Immature natural killer cell (primary cell): ENCODE measurements at regions not wholly inside any gene's neighbourhood (a gene's known extent, or its start where the extent isn't known, plus 50 kb on each side); places are given as distances from the start of the nearest gene placed in this dataset.

ENCODE experiments used
- DNase-seq, 3 donors: peaks; one replicate each; pipeline ENCODE4 v3.0.0; 2022; ENCODE audit warnings: mixed read lengths in 1 of 3
- H3K27ac Mint-ChIP-seq, 6 donors: one replicate each; pipeline ENCODE4 v1.8.0; 2020; ENCODE audit warnings: mixed read lengths in 6 of 6, mild to moderate bottlenecking in 5 of 6, inconsistent platforms in 4 of 6, moderate library complexity in 3 of 6
- H3K27me3 Mint-ChIP-seq, 3 donors: one replicate each; pipeline ENCODE4 v1.8.0; 2020 to 2021; ENCODE audit warnings: low read depth in 3 of 3, mild to moderate bottlenecking in 3 of 3, mixed read lengths in 3 of 3, moderate library complexity in 3 of 3, inconsistent platforms in 1 of 3
- H3K36me3 Mint-ChIP-seq, 3 donors: one replicate each; pipeline ENCODE4 v1.8.0; 2020; ENCODE audit warnings: mixed read lengths in 3 of 3, inconsistent platforms in 2 of 3, mild to moderate bottlenecking in 2 of 3
- H3K4me1 Mint-ChIP-seq, 2 donors: one replicate each; pipeline ENCODE4 v1.8.0; 2020; ENCODE audit warnings: inconsistent platforms in 2 of 2, mild to moderate bottlenecking in 2 of 2, mixed read lengths in 2 of 2, moderate library complexity in 1 of 2
- H3K4me3 Mint-ChIP-seq, 5 donors: one replicate each; pipeline ENCODE4 v1.8.0; 2020; ENCODE audit warnings: mild to moderate bottlenecking in 5 of 5, mixed read lengths in 5 of 5, inconsistent platforms in 3 of 5, moderate library complexity in 3 of 5
- H3K9me3 Mint-ChIP-seq, 6 donors: one replicate each; pipeline ENCODE4 v1.8.0; 2020; ENCODE audit warnings: mild to moderate bottlenecking in 6 of 6, mixed read lengths in 6 of 6, inconsistent platforms in 4 of 6, moderate library complexity in 3 of 6

DNA sequence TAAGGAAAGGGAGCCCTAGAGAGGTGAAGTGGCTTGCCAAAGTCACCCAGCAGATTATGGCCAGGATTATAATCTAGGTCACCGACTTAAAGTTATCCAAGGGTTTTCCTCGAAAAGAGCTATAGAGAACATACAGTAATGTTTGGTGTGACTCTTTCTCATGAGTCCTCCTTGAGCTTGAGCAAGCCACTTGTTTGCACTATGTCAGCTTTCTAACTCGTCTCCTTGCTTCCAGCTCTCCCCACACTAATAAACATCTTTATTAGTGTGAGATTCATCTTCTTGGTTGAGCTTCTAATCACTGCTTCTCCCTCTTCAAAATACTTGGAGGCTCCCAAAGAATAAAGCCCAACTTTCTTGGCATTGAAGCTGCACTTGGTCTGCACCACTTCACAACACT, 390.0 kb upstream of the USP24 start:
- H3K9me3 Mint-ChIP-seq, result no peaks in the 10 kb centered on the region
- no peak overlapping the region for H3K4me3 Mint-ChIP-seq
- H3K27me3 Mint-ChIP-seq, result peaks cover 0 to 4% (median 2%) of the 10 kb centered on the region in 3 donors

DNA sequence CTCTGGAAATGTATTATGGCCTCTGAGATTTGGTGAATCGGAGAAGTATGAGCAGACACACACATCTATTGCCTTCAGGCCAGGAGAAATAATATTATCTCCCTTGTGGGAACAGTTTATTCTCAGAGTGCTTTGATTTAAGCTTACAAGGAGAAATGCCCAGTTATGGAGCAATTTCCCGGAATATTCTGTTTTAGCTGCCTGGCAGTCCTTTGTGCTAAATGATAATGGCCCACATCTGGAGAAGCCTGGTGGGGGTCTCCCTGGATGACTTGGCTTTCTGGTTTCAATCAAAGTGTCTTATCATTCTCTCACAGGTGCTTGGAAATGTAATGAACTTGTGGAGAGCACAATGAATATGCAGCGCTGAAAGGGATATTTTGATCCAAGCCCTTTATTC, 389.6 kb upstream of the USP24 start:
- no peaks in the 10 kb centered on the region for H3K9me3 Mint-ChIP-seq
- H3K36me3 Mint-ChIP-seq, result no peaks in the 10 kb centered on the region
- no peak for DNase-seq
- H3K4me3 Mint-ChIP-seq, result no peak overlapping the region
- peaks cover 2 to 4% (median 2%) of the 10 kb centered on the region in 3 donors for H3K27me3 Mint-ChIP-seq
- H3K4me1 Mint-ChIP-seq, result no peaks in the 10 kb centered on the region
- no peak overlapping the region for H3K27ac Mint-ChIP-seq

More for the DNA sequence above, 390.0 kb upstream of the USP24 start:
- Mint-ChIP-seq H3K36me3 (no peaks in the 10 kb centered on the region), H3K4me1 (no peaks in the 10 kb centered on the region), H3K27ac (no peak overlapping the region)
- no peak for DNase-seq

DNA sequence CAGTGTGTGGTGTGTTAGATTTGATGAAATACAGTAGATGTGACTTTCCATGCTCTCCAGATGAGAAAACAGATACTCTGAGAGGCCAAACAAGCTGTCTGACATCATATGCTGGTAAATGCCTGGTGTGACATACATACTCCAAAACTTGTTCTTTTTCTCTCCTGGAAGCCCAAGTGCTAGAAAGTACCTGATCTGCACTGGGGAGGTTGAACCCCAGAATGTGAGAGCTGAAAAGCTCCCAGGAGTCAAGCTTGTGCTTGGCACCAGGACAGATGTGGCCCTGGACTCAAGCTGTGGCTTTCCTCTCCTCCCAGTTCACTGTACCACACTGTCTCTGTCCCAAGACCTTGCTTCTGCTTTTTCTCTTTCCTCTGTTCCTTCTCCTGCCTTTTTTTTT, 389.0 kb upstream of the USP24 start:
- H3K36me3 Mint-ChIP-seq, result no peaks in the 10 kb centered on the region
- no peak overlapping the region for H3K27ac Mint-ChIP-seq
- no peak overlapping the region for H3K4me3 Mint-ChIP-seq
- peaks cover 2 to 4% (median 4%) of the 10 kb centered on the region in 3 donors for H3K27me3 Mint-ChIP-seq
- H3K9me3 Mint-ChIP-seq, result no peaks in the 10 kb centered on the region
- no peaks in the 10 kb centered on the region for H3K4me1 Mint-ChIP-seq
- no peak for DNase-seq

- no peak overlapping the region for H3K27ac Mint-ChIP-seq
- peaks cover 0 to 16% (median 10%) of the 10 kb centered on the region in 6 donors for H3K9me3 Mint-ChIP-seq
- no peaks in the 10 kb centered on the region for H3K4me1 Mint-ChIP-seq
- peaks cover 3 to 7% (median 3%) of the 10 kb centered on the region in 3 donors for H3K27me3 Mint-ChIP-seq
- H3K36me3 Mint-ChIP-seq, result no peaks in the 10 kb centered on the region
- DNase-seq, result no peak
- no peak overlapping the region for H3K4me3 Mint-ChIP-seq
Observed at GRCh38 chr1:55600242-55600641, 385.1 kb upstream of the USP24 start.

- Mint-ChIP-seq H3K27me3 (peaks cover 3 to 13% (median 4%) of the 10 kb centered on the region in 3 donors), H3K9me3 (peaks cover 0 to 16% (median 10%) of the 10 kb centered on the region in 6 donors), H3K4me1 (no peaks in the 10 kb centered on the region), H3K27ac (no peak overlapping the region), H3K4me3 (no peak overlapping the region), H3K36me3 (no peaks in the 10 kb centered on the region)
- no peak for DNase-seq
Observed at GRCh38 chr1:55597910-55598309, 382.7 kb upstream of the USP24 start.

GRCh38 chr1:55594701-55595100, 379.5 kb upstream of the USP24 start:
- DNase-seq, result no peak
- Mint-ChIP-seq H3K4me3 (no peak overlapping the region), H3K9me3 (peaks cover 0 to 16% (median 10%) of the 10 kb centered on the region in 6 donors), H3K27me3 (peaks cover 4 to 10% (median 7%) of the 10 kb centered on the region in 3 donors), H3K4me1 (no peaks in the 10 kb centered on the region), H3K27ac (no peak overlapping the region), H3K36me3 (no peaks in the 10 kb centered on the region)

DNA sequence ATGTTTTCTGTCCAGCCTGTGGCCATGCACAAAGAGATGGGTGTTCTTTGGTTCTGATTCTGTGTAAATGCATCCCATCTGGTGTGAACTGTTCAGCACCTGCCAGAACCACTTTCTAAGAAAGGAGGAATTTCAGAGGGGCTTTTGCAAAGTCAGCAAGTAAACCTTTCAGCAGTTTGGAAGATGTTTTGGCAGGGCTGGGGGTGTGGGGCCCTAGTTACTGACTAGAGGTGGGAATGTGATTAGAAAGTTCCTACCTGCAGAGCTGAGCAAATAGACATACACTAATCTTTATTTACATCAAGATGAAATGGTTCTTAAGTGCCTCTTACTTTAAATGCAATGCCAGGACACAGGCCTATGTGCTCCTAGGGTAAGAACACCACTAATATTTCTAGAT, 378.1 kb upstream of the USP24 start:
- no peaks in the 10 kb centered on the region for H3K4me1 Mint-ChIP-seq
- peaks cover 0 to 16% (median 10%) of the 10 kb centered on the region in 6 donors for H3K9me3 Mint-ChIP-seq
- H3K36me3 Mint-ChIP-seq, result no peaks in the 10 kb centered on the region
- no peak overlapping the region for H3K27ac Mint-ChIP-seq
- DNase-seq, result no peak
- peaks cover 4 to 8% (median 7%) of the 10 kb centered on the region in 3 donors for H3K27me3 Mint-ChIP-seq
- no peak overlapping the region for H3K4me3 Mint-ChIP-seq

DNA sequence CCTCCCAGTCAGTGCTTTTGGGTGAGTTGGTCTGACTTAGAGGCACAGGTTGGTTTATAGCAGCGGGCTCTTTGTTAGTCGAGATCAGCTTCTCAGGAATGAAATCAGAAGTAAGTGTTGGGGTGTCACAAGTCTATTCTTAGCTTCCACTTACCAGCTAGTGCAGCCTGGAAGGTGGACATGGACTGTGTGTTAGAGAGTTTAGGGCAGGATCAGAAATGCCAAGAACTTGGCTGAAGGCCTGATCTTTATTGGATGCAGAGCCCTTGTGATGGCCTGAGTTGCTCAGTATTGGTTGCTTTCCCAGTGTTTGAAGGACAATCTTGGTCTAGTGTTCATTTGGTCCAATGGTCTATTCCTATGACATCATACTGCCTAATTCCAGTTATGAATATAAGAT, 377.0 kb upstream of the USP24 start:
- Mint-ChIP-seq H3K27ac (no peak overlapping the region), H3K4me3 (no peak overlapping the region), H3K9me3 (peaks cover 0 to 15% (median 6%) of the 10 kb centered on the region in 6 donors), H3K4me1 (no peaks in the 10 kb centered on the region), H3K27me3 (peaks cover 4 to 8% (median 4%) of the 10 kb centered on the region in 3 donors), H3K36me3 (no peaks in the 10 kb centered on the region)
- no peak for DNase-seq

- no peak overlapping the region for H3K27ac Mint-ChIP-seq
Observed at GRCh38 chr1:55589671-55590297, 374.6 kb upstream of the USP24 start.

DNA sequence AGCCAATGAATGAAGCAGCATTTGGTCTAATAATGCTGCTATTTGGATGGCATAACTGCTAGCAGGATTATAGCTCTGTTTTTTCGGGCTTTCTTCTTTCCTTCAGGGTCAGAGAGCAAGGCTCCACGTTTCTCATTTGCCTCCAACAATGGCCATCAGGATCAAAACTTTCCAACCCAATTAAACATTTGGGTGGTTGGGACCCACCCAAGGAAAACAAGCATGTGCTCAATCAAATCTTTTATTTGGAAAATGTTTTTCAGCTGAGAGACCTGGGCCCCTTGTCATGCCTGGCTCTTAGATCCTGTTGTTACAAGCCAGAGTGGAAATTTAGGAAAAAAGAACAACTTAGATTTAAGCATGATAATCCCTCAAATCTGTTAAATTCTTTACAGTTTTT, 373.1 kb upstream of the USP24 start:
- H3K27me3 Mint-ChIP-seq, result peaks cover 4 to 10% (median 5%) of the 10 kb centered on the region in 3 donors
- no peak overlapping the region for H3K27ac Mint-ChIP-seq
- H3K9me3 Mint-ChIP-seq, result no peaks in the 10 kb centered on the region
- no peak overlapping the region for H3K4me3 Mint-ChIP-seq
- no peak for DNase-seq
- no peaks in the 10 kb centered on the region for H3K4me1 Mint-ChIP-seq
- no peaks in the 10 kb centered on the region for H3K36me3 Mint-ChIP-seq

More at GRCh38 chr1:55589671-55590297, 374.6 kb upstream of the USP24 start:
- Mint-ChIP-seq H3K4me1 (no peaks in the 10 kb centered on the region), H3K27me3 (peaks cover 4 to 11% (median 4%) of the 10 kb centered on the region in 3 donors), H3K9me3 (no peaks in the 10 kb centered on the region), H3K36me3 (no peaks in the 10 kb centered on the region), H3K4me3 (no peak overlapping the region)
- DNase-seq, result no peak

DNA sequence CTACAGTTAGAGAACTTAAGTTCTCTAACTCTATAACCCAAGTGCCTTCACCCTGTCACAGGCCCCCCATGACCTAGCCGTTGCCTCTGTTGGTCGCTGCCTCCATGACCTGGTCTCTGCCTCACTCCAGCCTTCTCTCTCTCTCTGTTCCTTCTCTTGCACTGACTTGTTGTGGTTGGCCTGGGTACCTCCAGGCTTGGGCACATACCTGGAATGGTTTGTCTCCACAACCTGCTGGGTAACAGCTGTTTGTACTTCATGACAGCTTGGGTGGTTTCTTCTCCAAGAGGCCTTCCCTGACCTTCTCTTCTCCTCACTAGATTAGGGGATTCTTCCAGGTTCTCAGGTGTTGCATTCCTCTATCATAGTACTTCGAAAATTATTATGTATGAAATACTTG, 371.6 kb upstream of the USP24 start:
- DNase-seq, result no peak
- Mint-ChIP-seq H3K36me3 (no peaks in the 10 kb centered on the region), H3K9me3 (no peaks in the 10 kb centered on the region), H3K4me3 (no peak overlapping the region), H3K27ac (no peak overlapping the region), H3K4me1 (no peaks in the 10 kb centered on the region), H3K27me3 (peaks cover 5 to 10% (median 7%) of the 10 kb centered on the region in 3 donors)

GRCh38 chr1:55585402-55585792, 370.2 kb upstream of the USP24 start:
- H3K4me3 Mint-ChIP-seq, result no peak overlapping the region
- no peaks in the 10 kb centered on the region for H3K9me3 Mint-ChIP-seq
- H3K4me1 Mint-ChIP-seq, result no peaks in the 10 kb centered on the region
- peaks cover 2 to 10% (median 7%) of the 10 kb centered on the region in 3 donors for H3K27me3 Mint-ChIP-seq
- no peak for DNase-seq
- no peaks in the 10 kb centered on the region for H3K36me3 Mint-ChIP-seq
- no peak overlapping the region for H3K27ac Mint-ChIP-seq

GRCh38 chr1:55584526-55585401, 369.6 kb upstream of the USP24 start:
- H3K4me3 Mint-ChIP-seq, result no peak overlapping the region
- H3K27me3 Mint-ChIP-seq, result peaks cover 4 to 10% (median 7%) of the 10 kb centered on the region in 3 donors
- no peak for DNase-seq
- no peaks in the 10 kb centered on the region for H3K36me3 Mint-ChIP-seq
- no peaks in the 10 kb centered on the region for H3K9me3 Mint-ChIP-seq
- H3K27ac Mint-ChIP-seq, result no peak overlapping the region
- no peaks in the 10 kb centered on the region for H3K4me1 Mint-ChIP-seq

DNA sequence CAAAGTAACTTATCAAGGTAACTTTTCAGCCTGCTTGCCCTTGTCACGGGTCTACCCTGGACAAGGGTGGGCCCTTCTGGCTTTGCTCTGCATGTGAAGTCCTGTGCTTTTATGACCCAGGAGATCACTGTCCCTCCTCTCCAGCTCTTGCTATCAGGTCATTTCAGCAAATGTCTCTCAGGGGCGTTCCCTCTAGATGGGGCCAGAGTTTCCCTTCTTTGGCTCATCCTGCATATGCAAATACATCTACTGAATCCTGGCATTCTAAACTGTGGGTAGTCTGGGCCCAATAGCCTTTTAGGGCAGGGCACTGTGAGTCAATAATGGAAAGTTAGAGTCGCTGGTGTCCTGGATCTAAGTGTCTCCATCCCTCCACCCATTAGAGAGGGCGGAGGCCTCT, 366.9 kb upstream of the USP24 start:
- Mint-ChIP-seq H3K36me3 (no peaks in the 10 kb centered on the region), H3K4me1 (no peaks in the 10 kb centered on the region), H3K9me3 (no peaks in the 10 kb centered on the region), H3K27ac (no peak overlapping the region), H3K27me3 (peaks cover 7 to 10% (median 8%) of the 10 kb centered on the region in 3 donors), H3K4me3 (no peak overlapping the region)
- DNase-seq, result no peak
